H9 (cell line): ENCODE measurements at regions not wholly inside any gene's neighbourhood (a gene's known extent, or its start where the extent isn't known, plus 50 kb on each side); places are given as distances from the start of the nearest gene placed in this dataset.

ENCODE experiments used
- DNase-seq: peaks from one replicate; pipeline ENCODE4 v3.0.0-alpha.2; 2017
- H2AFZ ChIP-seq: one replicate; pipeline ENCODE4 v1.6.1; 2013; ENCODE audit warnings: mild to moderate bottlenecking, low read length, control low read depth, moderate library complexity
- H2AK5ac ChIP-seq: 2 replicates; pipeline ENCODE4 v1.6.1; 2013; ENCODE audit warnings: low read length, control low read depth, mixed read lengths; ENCODE audit not compliant: insufficient read length
- H2BK120ac ChIP-seq: one replicate; pipeline ENCODE4 v1.6.1; 2013; ENCODE audit warnings: low read depth, mild to moderate bottlenecking, low read length, control low read depth, inconsistent platforms; ENCODE audit not compliant: poor library complexity, severe bottlenecking
- H2BK12ac ChIP-seq: 2 replicates; pipeline ENCODE4 v1.6.1; 2013; ENCODE audit warnings: low read length, control low read depth, mixed read lengths, low read depth; ENCODE audit not compliant: insufficient read length
- H2BK15ac ChIP-seq: 2 replicates; pipeline ENCODE4 v1.6.1; 2013; ENCODE audit warnings: low read depth, low read length, control low read depth
- H2BK20ac ChIP-seq: one replicate; pipeline ENCODE4 v1.6.1; 2013; ENCODE audit warnings: low read depth, mild to moderate bottlenecking, low read length, control low read depth, inconsistent platforms; ENCODE audit not compliant: poor library complexity, severe bottlenecking
- H2BK5ac ChIP-seq: 2 replicates; pipeline ENCODE4 v1.6.1; 2013; ENCODE audit warnings: low read length, control low read depth, mixed read lengths; ENCODE audit not compliant: insufficient read length
- H3K14ac ChIP-seq: 2 replicates; pipeline ENCODE4 v1.6.1; 2013; ENCODE audit warnings: low read length, control low read depth; ENCODE audit not compliant: insufficient read depth
- H3K18ac ChIP-seq: 2 replicates; pipeline ENCODE4 v1.6.1; 2013; ENCODE audit warnings: low read depth, mild to moderate bottlenecking, mixed read lengths, low read length, control low read depth; ENCODE audit not compliant: insufficient read length
- H3K23ac ChIP-seq: 2 replicates; pipeline ENCODE4 v1.6.1; 2013; ENCODE audit warnings: low read length, control low read depth, mixed read lengths, low read depth; ENCODE audit not compliant: insufficient read length
- H3K23me2 ChIP-seq: 2 replicates; pipeline ENCODE4 v1.6.1; 2013; ENCODE audit warnings: low read depth, mild to moderate bottlenecking, mixed read lengths, low read length, control low read depth; ENCODE audit not compliant: insufficient read length, poor library complexity, severe bottlenecking
- H3K27ac ChIP-seq: 2 replicates; pipeline ENCODE4 v1.5.1; 2013; ENCODE audit warnings: low read length, control low read depth, mixed read lengths, low read depth; ENCODE audit not compliant: insufficient read length
- H3K27me3 ChIP-seq: 2 replicates; pipeline ENCODE4 v1.6.1; 2013; ENCODE audit warnings: low read length, control low read depth, inconsistent platforms; ENCODE audit not compliant: insufficient read depth
- H3K4ac ChIP-seq: 2 replicates; pipeline ENCODE4 v1.6.1; 2013; ENCODE audit warnings: low read depth, mild to moderate bottlenecking, control low read depth, inconsistent platforms, low read length, moderate library complexity
- H3K4me1 ChIP-seq: 2 replicates; pipeline ENCODE4 v1.6.1; 2013; ENCODE audit warnings: low read length, control low read depth, inconsistent platforms; ENCODE audit not compliant: insufficient read depth
- H3K4me2 ChIP-seq: 2 replicates; pipeline ENCODE4 v1.6.1; 2013; ENCODE audit warnings: low read length, control low read depth, mixed read lengths; ENCODE audit not compliant: insufficient read length, insufficient read depth
- H3K56ac ChIP-seq: 2 replicates; pipeline ENCODE4 v1.6.1; 2013; ENCODE audit warnings: low read depth, mild to moderate bottlenecking, mixed read lengths, low read length, control low read depth; ENCODE audit not compliant: insufficient read length
- H3K79me1 ChIP-seq: 2 replicates; pipeline ENCODE4 v1.6.1; 2013; ENCODE audit warnings: low read depth, mild to moderate bottlenecking, moderate library complexity, low read length, control low read depth, inconsistent platforms; ENCODE audit not compliant: insufficient read depth, poor library complexity, severe bottlenecking
- H3K79me2 ChIP-seq: 2 replicates; pipeline ENCODE4 v1.6.1; 2013; ENCODE audit warnings: low read length, control low read depth, inconsistent platforms; ENCODE audit not compliant: insufficient read depth
- H3K9ac ChIP-seq: 2 replicates; pipeline ENCODE4 v1.6.1; 2013; ENCODE audit warnings: low read length, control low read depth, mixed read lengths; ENCODE audit not compliant: insufficient read length; ENCODE audit errors: extremely low read depth
- H3K9me3 ChIP-seq: one replicate; pipeline ENCODE4 v1.6.1; 2013; ENCODE audit warnings: low read depth, low read length, inconsistent platforms; ENCODE audit not compliant: control insufficient read depth
- H3T11ph ChIP-seq: one replicate; pipeline ENCODE4 v1.6.1; 2013; ENCODE audit warnings: mild to moderate bottlenecking, low read length, control low read depth, inconsistent platforms
- H4K20me1 ChIP-seq: one replicate; pipeline ENCODE4 v1.6.1; 2013; ENCODE audit not compliant: control insufficient read depth, insufficient read length, insufficient read depth
- H4K5ac ChIP-seq: 2 replicates; pipeline ENCODE4 v1.6.1; 2013; ENCODE audit warnings: low read depth, mild to moderate bottlenecking, mixed read lengths, low read length, control low read depth; ENCODE audit not compliant: insufficient read length
- H4K8ac ChIP-seq: replicated peaks from 2 replicates; pipeline ENCODE4 v1.6.1; 2013; ENCODE audit warnings: low read length, control low read depth, mixed read lengths, low read depth; ENCODE audit not compliant: insufficient read length
- H4K91ac ChIP-seq: 2 replicates; pipeline ENCODE4 v1.6.1; 2013; ENCODE audit warnings: low read depth, mild to moderate bottlenecking, moderate library complexity, mixed read lengths, low read length, control low read depth; ENCODE audit not compliant: insufficient read length
- H3K27ac Mint-ChIP-seq, 3 experiments: 2 replicates in 2 of 3; 3 replicates in 1 of 3; pipeline ENCODE4 v1.8.0; 2020 to 2021; ENCODE audit warnings: mixed read lengths in 3 of 3, mild to moderate bottlenecking in 1 of 3, moderate library complexity in 1 of 3
- H3K27me3 Mint-ChIP-seq: 2 replicates; pipeline ENCODE4 v1.8.0; 2021; ENCODE audit warnings: low read depth, mild to moderate bottlenecking, moderate library complexity, mixed read lengths
- H3K36me3 Mint-ChIP-seq, 3 experiments: 2 replicates in 2 of 3; 3 replicates in 1 of 3; pipeline ENCODE4 v1.8.0; 2020 to 2021; ENCODE audit warnings: low read depth in 3 of 3, mixed read lengths in 3 of 3; ENCODE audit not compliant: insufficient read depth in 1 of 3
- H3K4me1 Mint-ChIP-seq, 2 experiments: 2 replicates each; pipeline ENCODE4 v1.8.0; 2020; ENCODE audit warnings: mixed read lengths in 2 of 2
- H3K4me3 Mint-ChIP-seq, 2 experiments: 2 replicates in 1 of 2; 3 replicates in 1 of 2; pipeline ENCODE4 v1.8.0; 2020 to 2021; ENCODE audit warnings: mild to moderate bottlenecking in 2 of 2, mixed read lengths in 2 of 2, moderate library complexity in 1 of 2
- H3K9me3 Mint-ChIP-seq, 2 experiments: 2 replicates in 1 of 2; 3 replicates in 1 of 2; pipeline ENCODE4 v1.8.0; 2020; ENCODE audit warnings: mild to moderate bottlenecking in 2 of 2, mixed read lengths in 2 of 2, moderate library complexity in 1 of 2
- CTCF ChIP-seq: fragments of 200-600 bp; sonication (generic); conservative IDR thresholded peaks from 3 replicates; pipeline ENCODE4 v1.8.0; 2021; ENCODE audit warnings: antibody characterized with exemption, mild to moderate bottlenecking
- WGBS: extraction: QIAGEN DNeasy Blood & Tissue Kit; methylation state at CpG from one replicate; pipeline ENCODE4 v1.1.7; 2013; ENCODE audit warnings: missing lambda C conversion rate, low lambda C conversion rate, mixed read lengths; ENCODE audit not compliant: insufficient read length; ENCODE audit errors: extremely low coverage; 5-methylcytosine and 5-hydroxymethylcytosine counted together

- Histone ChIP-seq H3K9ac (no peak overlapping the region), H3K4me1 (peaks cover 3% of the 10 kb centered on the region; the same call in 1 of the 2 replicates), H4K91ac (no peak overlapping the region), H4K5ac (no peak overlapping the region), H3K14ac (no peak overlapping the region), H4K8ac (no peak overlapping the region), H3K23ac (no peak overlapping the region), H2BK15ac (no peak overlapping the region), H3K79me1 (no peaks in the 10 kb centered on the region), H3T11ph (no peak overlapping the region), H3K18ac (no peak overlapping the region), H4K20me1 (no peaks in the 10 kb centered on the region), H2AK5ac (no peak overlapping the region), H2BK120ac (no peak overlapping the region), H3K27ac (no peak overlapping the region), H3K9me3 (no peaks in the 10 kb centered on the region), H2BK5ac (no peak overlapping the region), H2BK20ac (no peak overlapping the region), H3K4ac (no peak overlapping the region), H3K56ac (no peak overlapping the region), H2AFZ (no peak overlapping the region), H3K23me2 (no peaks in the 10 kb centered on the region), H3K79me2 (no peaks in the 10 kb centered on the region), H3K27me3 (no peaks in the 10 kb centered on the region), H2BK12ac (no peak overlapping the region), H3K4me2 (no peak overlapping the region)
- no CpG with 5 or more reads among the region's 4 CpGs for WGBS
- no peaks in the 10 kb centered on the region for H3K27me3 Mint-ChIP-seq
- TF ChIP-seq CTCF: no peak
- H3K36me3 Mint-ChIP-seq: no peaks in the 10 kb centered on the region
- 0 out of 7 replicates have a peak overlapping the region, but pooled peaks of 1 of the 3 experiments have one; percentile 21 for H3K27ac Mint-ChIP-seq
- H3K9me3 Mint-ChIP-seq: no peaks in the 10 kb centered on the region
- peaks cover 22 to 24% of the 10 kb centered on the region in 2 experiments for H3K4me1 Mint-ChIP-seq
- no peak overlapping the region for H3K4me3 Mint-ChIP-seq
- DNase-seq: no peak
Observed at GRCh38 chr7:18320422-18320821, 175.1 kb upstream of the HDAC9 start.
